Kidney (tissue), 13 donors: ENCODE measurements at regions not wholly inside any gene's neighbourhood (a gene's known extent, or its start where the extent isn't known, plus 50 kb on each side); places are given as distances from the start of the nearest gene placed in this dataset.
A peak's percentile ranks its signal among the peaks of the same experiment; 100 is the strongest.

Experiments used
- DNase-seq, 5 donors: peaks; one replicate each; pipeline ENCODE4 v3.0.0-alpha.2; 2013 to 2020
- FAIRE-seq: peaks from 2 replicates; lab custom pipeline; 2012; peaks lifted over from hg19 to GRCh38; lab: Jason Lieb, UNC
- H3K27ac ChIP-seq, 2 donors: one replicate each; pipeline ENCODE4 v1.7.0; 2013; ENCODE audit warnings: low read depth in 2 of 2, low read length in 2 of 2, inconsistent platforms in 1 of 2
- H3K27me3 ChIP-seq: one replicate; pipeline ENCODE4 v1.7.1; 2013; ENCODE audit warnings: low read length, inconsistent platforms; ENCODE audit not compliant: control insufficient read depth, insufficient read depth
- H3K36me3 ChIP-seq, 3 donors: one replicate each; pipeline versions ENCODE4 v1.7.0 to v1.7.1; 2013; ENCODE audit warnings: low read length in 3 of 3, control low read depth in 1 of 3, inconsistent platforms in 1 of 3; ENCODE audit not compliant: insufficient read depth in 3 of 3, control insufficient read depth in 2 of 3
- H3K4me1 ChIP-seq, 3 donors: one replicate each; pipeline versions ENCODE4 v1.7.0 to v1.7.1; 2013; ENCODE audit warnings: low read length in 3 of 3, inconsistent platforms in 1 of 3, low read depth in 1 of 3; ENCODE audit not compliant: control insufficient read depth in 2 of 3, insufficient read depth in 2 of 3
- H3K4me3 ChIP-seq, 3 donors: one replicate each; pipeline versions ENCODE4 v1.7.0 to v1.8.1; 2013; ENCODE audit warnings: low read length in 3 of 3, control low read depth in 1 of 3, inconsistent platforms in 1 of 3
- H3K9ac ChIP-seq, 3 donors: one replicate each; pipeline versions ENCODE4 v1.7.0 to v1.7.1; 2013; ENCODE audit warnings: low read length in 3 of 3, control low read depth in 1 of 3, inconsistent platforms in 1 of 3
- H3K9me3 ChIP-seq, 3 donors: one replicate each; pipeline versions ENCODE4 v1.7.0 to v1.7.1; 2013; ENCODE audit warnings: low read length in 3 of 3, control low read depth in 1 of 3, inconsistent platforms in 1 of 3; ENCODE audit not compliant: control insufficient read depth in 2 of 3, insufficient read depth in 1 of 3
- intact Hi-C: fragments of 100-400 bp; cut with DNase I; formaldehyde crosslinking; loops from one replicate; pipeline ENCODE4 v1.11.1; 2022
- TF ChIP-seq, protein P1 (sequence below): IDR thresholded peaks from 3 replicates; pipeline ENCODE4 v1.5.1; 2012; ENCODE audit warnings: mild to moderate bottlenecking, moderate library complexity, borderline replicate concordance; ENCODE audit not compliant: insufficient read depth; ENCODE audit errors: extremely low read depth
- donor health status: control.
- donor health status: control.
- donor health status: control.
- donor health status: control.
- donor health status: control.
- donor health status: DM: yes; HTN: yes; CAD: no.
- donor health status: Normal renal cell carcinoma (clear cell type).

DNA sequence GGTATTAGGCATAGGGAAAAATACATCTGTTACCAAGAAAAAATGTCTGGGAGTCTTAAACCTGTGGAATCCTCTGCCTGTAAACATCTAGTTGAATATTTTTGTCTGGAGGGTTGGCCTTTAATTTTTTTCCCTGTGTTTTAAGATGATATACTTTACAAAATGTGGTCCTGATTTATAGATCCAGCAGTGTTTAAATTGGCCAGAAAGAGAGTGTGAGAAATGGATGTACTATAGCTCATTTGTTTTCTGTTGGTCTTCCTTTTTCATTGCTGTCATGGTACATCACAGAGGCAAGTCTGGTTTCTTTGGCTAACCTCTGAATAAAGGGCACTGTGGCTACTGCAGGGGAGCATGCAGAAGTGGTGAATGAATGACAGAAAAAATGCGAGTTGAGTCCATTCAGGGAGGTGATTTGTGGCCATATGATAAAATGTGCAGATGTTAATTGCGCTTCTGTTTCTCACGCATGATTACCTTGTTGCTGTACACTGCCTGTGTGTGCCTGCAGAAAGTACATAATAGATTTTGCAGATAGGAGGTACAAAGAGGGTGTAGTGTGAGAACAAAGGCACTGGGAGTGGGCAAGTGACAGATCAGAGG, 150.0 kb downstream of the NFKBIZ start:
- intact Hi-C loops: no loop called here
- no peaks in the 10 kb centered on the region for H3K27me3 ChIP-seq
- no peaks in the 10 kb centered on the region for H3K36me3 ChIP-seq
- no peak overlapping the region for H3K27ac ChIP-seq
- H3K4me1 ChIP-seq: peaks cover 0 to 6% (median 0%) of the 10 kb centered on the region in 3 donors
- no peak for FAIRE-seq
- DNase-seq: peak in 3 of 5 donors; percentile 12 to 26 (median 14)
- TF ChIP-seq, protein P1, sequence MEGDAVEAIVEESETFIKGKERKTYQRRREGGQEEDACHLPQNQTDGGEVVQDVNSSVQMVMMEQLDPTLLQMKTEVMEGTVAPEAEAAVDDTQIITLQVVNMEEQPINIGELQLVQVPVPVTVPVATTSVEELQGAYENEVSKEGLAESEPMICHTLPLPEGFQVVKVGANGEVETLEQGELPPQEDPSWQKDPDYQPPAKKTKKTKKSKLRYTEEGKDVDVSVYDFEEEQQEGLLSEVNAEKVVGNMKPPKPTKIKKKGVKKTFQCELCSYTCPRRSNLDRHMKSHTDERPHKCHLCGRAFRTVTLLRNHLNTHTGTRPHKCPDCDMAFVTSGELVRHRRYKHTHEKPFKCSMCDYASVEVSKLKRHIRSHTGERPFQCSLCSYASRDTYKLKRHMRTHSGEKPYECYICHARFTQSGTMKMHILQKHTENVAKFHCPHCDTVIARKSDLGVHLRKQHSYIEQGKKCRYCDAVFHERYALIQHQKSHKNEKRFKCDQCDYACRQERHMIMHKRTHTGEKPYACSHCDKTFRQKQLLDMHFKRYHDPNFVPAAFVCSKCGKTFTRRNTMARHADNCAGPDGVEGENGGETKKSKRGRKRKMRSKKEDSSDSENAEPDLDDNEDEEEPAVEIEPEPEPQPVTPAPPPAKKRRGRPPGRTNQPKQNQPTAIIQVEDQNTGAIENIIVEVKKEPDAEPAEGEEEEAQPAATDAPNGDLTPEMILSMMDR: no peak
- H3K4me3 ChIP-seq: no peak overlapping the region
- no peak overlapping the region for H3K9ac ChIP-seq
- H3K9me3 ChIP-seq: no peaks in the 10 kb centered on the region

DNA sequence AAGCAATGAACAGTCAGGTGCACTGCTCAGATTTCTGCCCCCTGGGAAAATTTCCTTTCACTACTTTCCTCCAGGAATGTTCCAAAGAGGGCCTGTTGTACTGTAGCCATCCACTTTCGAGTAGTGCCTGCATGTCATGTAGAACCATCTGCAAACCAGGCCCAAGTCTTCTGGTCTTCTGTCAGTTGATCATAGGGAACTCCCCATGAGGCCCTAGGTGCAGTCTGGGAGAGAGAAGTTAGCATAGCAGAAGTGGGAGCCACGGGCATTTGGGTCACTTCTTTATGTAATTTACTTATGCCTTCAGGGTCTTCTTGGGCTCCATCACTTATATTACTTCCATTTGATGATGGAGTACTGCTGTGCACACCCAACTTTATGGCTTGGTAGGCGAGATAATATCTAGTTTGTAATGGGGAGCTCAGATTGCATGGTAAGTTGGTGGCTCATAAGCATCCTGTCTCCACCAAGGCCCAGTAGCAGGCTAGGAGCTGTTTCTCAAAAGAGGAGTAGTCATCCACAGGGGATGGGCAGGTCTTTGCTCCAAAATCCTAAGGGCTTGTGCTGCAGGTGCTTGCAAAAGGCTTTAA, 151.4 kb downstream of the NFKBIZ start:
- H3K9me3 ChIP-seq: no peaks in the 10 kb centered on the region
- H3K4me3 ChIP-seq: no peak overlapping the region
- TF ChIP-seq, protein P1: no peak
- H3K27me3 ChIP-seq: no peaks in the 10 kb centered on the region
- FAIRE-seq (no peak), DNase-seq (no peak)
- no peak overlapping the region for H3K9ac ChIP-seq
- no peaks in the 10 kb centered on the region for H3K36me3 ChIP-seq
- no peak overlapping the region for H3K27ac ChIP-seq
- intact Hi-C loops: no loop called here
- H3K4me1 ChIP-seq: peaks cover 0 to 6% (median 0%) of the 10 kb centered on the region in 3 donors

DNA sequence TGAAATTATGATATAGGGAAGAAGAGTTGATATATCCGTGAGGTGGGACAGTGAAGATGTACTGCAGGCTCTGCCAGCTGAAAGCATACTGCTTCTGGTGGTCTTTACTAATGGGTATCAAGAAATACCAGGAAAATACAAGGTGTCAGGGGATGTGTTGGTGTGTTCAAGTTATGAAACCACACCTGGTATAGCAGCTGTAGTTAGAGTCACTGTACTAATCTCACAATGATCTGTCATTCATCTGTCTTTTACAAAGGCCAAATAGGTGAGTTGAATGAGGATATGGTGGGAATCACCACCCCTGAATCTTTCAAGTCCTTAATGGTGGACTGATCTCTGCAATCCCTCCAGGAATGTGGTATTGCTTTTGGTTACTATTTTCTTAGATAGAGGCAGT, 152.7 kb downstream of the NFKBIZ start:
- TF ChIP-seq, protein P1: no peak
- no peak overlapping the region for H3K4me3 ChIP-seq
- intact Hi-C loops: no loop called here
- H3K27ac ChIP-seq: no peak overlapping the region
- no peaks in the 10 kb centered on the region for H3K27me3 ChIP-seq
- no peak overlapping the region for H3K9ac ChIP-seq
- no peaks in the 10 kb centered on the region for H3K36me3 ChIP-seq
- peaks cover 0 to 6% (median 0%) of the 10 kb centered on the region in 3 donors for H3K4me1 ChIP-seq
- FAIRE-seq (no peak), DNase-seq (no peak)
- no peaks in the 10 kb centered on the region for H3K9me3 ChIP-seq
